Parathyroid adenoma (tissue), 2 donors: ENCODE measurements at regions not wholly inside any gene's neighbourhood (a gene's known extent, or its start where the extent isn't known, plus 50 kb on each side); places are given as distances from the start of the nearest gene placed in this dataset.

Experiments used
- H2AFZ ChIP-seq: fragments of 300-600 bp; sonication (generic); one replicate; pipeline ENCODE4 v1.7.0; 2017; ENCODE audit warnings: antibody characterized with exemption, mild to moderate bottlenecking
- H3K27ac ChIP-seq: fragments of 300-600 bp; sonication (generic); one replicate; pipeline ENCODE4 v1.7.0; 2017
- H3K27me3 ChIP-seq: fragments of 300-600 bp; sonication (generic); one replicate; pipeline ENCODE4 v1.7.0; 2017; ENCODE audit warnings: low read length; ENCODE audit not compliant: control insufficient read depth, insufficient read depth
- H3K36me3 ChIP-seq: fragments of 300-600 bp; sonication (generic); one replicate; pipeline ENCODE4 v1.7.0; 2017; ENCODE audit warnings: low read length; ENCODE audit not compliant: control insufficient read depth, insufficient read depth
- H3K4me1 ChIP-seq: fragments of 300-600 bp; sonication (generic); one replicate; pipeline ENCODE4 v1.7.0; 2017; ENCODE audit warnings: control low read depth
- H3K4me2 ChIP-seq: fragments of 300-600 bp; sonication (generic); one replicate; pipeline ENCODE4 v1.7.0; 2017; ENCODE audit warnings: low read length
- H3K4me3 ChIP-seq: fragments of 300-600 bp; sonication (generic); one replicate; pipeline ENCODE4 v1.7.0; 2017; ENCODE audit warnings: low read depth, low read length
- H3K79me2 ChIP-seq: fragments of 300-600 bp; sonication (generic); one replicate; pipeline ENCODE4 v1.7.0; 2017; ENCODE audit warnings: control low read depth
- H3K9ac ChIP-seq: fragments of 300-600 bp; sonication (generic); one replicate; pipeline ENCODE4 v1.7.0; 2017; ENCODE audit warnings: mild to moderate bottlenecking
- H3K9me3 ChIP-seq: fragments of 300-600 bp; sonication (generic); one replicate; pipeline ENCODE4 v1.7.0; 2017; ENCODE audit warnings: low read length; ENCODE audit not compliant: control insufficient read depth
- CTCF ChIP-seq: fragments of 300-600 bp; sonication (generic); IDR thresholded peaks from one replicate; pipeline ENCODE4 v1.7.0; 2017; ENCODE audit warnings: antibody characterized with exemption, mild to moderate bottlenecking
- donor health status: primary hyperparathyroidism.

- Histone ChIP-seq H3K79me2 (no peaks in the 10 kb centered on the region), H3K9me3 (no peaks in the 10 kb centered on the region), H3K9ac (no peak overlapping the region), H3K27ac (no peak overlapping the region), H3K4me3 (no peak overlapping the region), H3K36me3 (no peaks in the 10 kb centered on the region), H2AFZ (no peak overlapping the region), H3K27me3 (no peaks in the 10 kb centered on the region), H3K4me2 (no peak overlapping the region), H3K4me1 (no peaks in the 10 kb centered on the region)
- TF ChIP-seq CTCF, result no peak
Measured at GRCh38 chr2:41500895-41501294, 546.9 kb upstream of the PKDCC start.

GRCh38 chr2:41502752-41503151 lies 545.1 kb upstream of the PKDCC start:
- Histone ChIP-seq H3K4me1 (no peaks in the 10 kb centered on the region), H3K27ac (no peak overlapping the region), H3K27me3 (no peaks in the 10 kb centered on the region), H2AFZ (no peak overlapping the region), H3K4me3 (no peak overlapping the region), H3K9ac (no peak overlapping the region), H3K79me2 (no peaks in the 10 kb centered on the region), H3K4me2 (no peak overlapping the region), H3K9me3 (no peaks in the 10 kb centered on the region), H3K36me3 (no peaks in the 10 kb centered on the region)
- TF ChIP-seq CTCF, result no peak

GRCh38 chr2:41504532-41504931 lies 543.3 kb upstream of the PKDCC start:
- TF ChIP-seq CTCF, result no peak
- Histone ChIP-seq H3K4me1 (no peaks in the 10 kb centered on the region), H3K27me3 (no peaks in the 10 kb centered on the region), H3K9me3 (no peaks in the 10 kb centered on the region), H3K79me2 (no peaks in the 10 kb centered on the region), H2AFZ (no peak overlapping the region), H3K4me2 (no peak overlapping the region), H3K27ac (no peak overlapping the region), H3K36me3 (no peaks in the 10 kb centered on the region), H3K4me3 (no peak overlapping the region), H3K9ac (no peak overlapping the region)

- Histone ChIP-seq H3K9ac (no peak overlapping the region), H3K79me2 (no peaks in the 10 kb centered on the region), H2AFZ (peak overlapping the region; percentile 54), H3K27ac (no peak overlapping the region), H3K4me3 (no peak overlapping the region), H3K4me1 (no peaks in the 10 kb centered on the region), H3K4me2 (no peak overlapping the region), H3K27me3 (no peaks in the 10 kb centered on the region), H3K36me3 (no peaks in the 10 kb centered on the region), H3K9me3 (no peaks in the 10 kb centered on the region)
- no peak for TF ChIP-seq CTCF
Measured at GRCh38 chr2:41510108-41510507, 537.7 kb upstream of the PKDCC start.

- H3K9me3 ChIP-seq, result no peaks in the 10 kb centered on the region
- H3K4me2 ChIP-seq, result no peak overlapping the region
- no peak overlapping the region for H3K9ac ChIP-seq
- H3K27ac ChIP-seq, result no peak overlapping the region
- H3K36me3 ChIP-seq, result no peaks in the 10 kb centered on the region
- H3K79me2 ChIP-seq, result no peaks in the 10 kb centered on the region
- no peak for TF ChIP-seq CTCF
- no peaks in the 10 kb centered on the region for H3K27me3 ChIP-seq
- H3K4me1 ChIP-seq, result no peaks in the 10 kb centered on the region
- no peak overlapping the region for H2AFZ ChIP-seq
- H3K4me3 ChIP-seq, result no peak overlapping the region
Measured at GRCh38 chr2:41521211-41521610, 526.6 kb upstream of the PKDCC start.
